Endodermal cell (in vitro differentiated cells): ENCODE measurements at regions not wholly inside any gene's neighbourhood (a gene's known extent, or its start where the extent isn't known, plus 50 kb on each side); places are given as distances from the start of the nearest gene placed in this dataset.

Experiments
- DNase-seq: peaks from one replicate; pipeline ENCODE4 v3.0.0-alpha.2; 2017
- H3K27ac ChIP-seq: 2 replicates; pipeline ENCODE4 v1.5.1; 2013; ENCODE audit warnings: mild to moderate bottlenecking, low read depth, low read length, moderate library complexity
- H3K27me3 ChIP-seq: 2 replicates; pipeline ENCODE4 v1.6.1; 2013; ENCODE audit warnings: mild to moderate bottlenecking, low read length, moderate library complexity; ENCODE audit not compliant: insufficient read depth, control insufficient read depth, poor library complexity, severe bottlenecking
- H3K36me3 ChIP-seq: 2 replicates; pipeline ENCODE4 v1.7.0; 2013; ENCODE audit warnings: mild to moderate bottlenecking, low read length, moderate library complexity; ENCODE audit not compliant: control insufficient read depth, insufficient read depth
- H3K4me1 ChIP-seq: one replicate; pipeline ENCODE4 v1.7.0; 2013; ENCODE audit warnings: low read length; ENCODE audit not compliant: control insufficient read depth, insufficient read depth
- H3K4me3 ChIP-seq: 2 replicates; pipeline ENCODE4 v1.5.1; 2013; ENCODE audit warnings: mild to moderate bottlenecking, low read length, moderate library complexity
- H3K9ac ChIP-seq: 2 replicates; pipeline ENCODE4 v1.6.1; 2013; ENCODE audit warnings: mild to moderate bottlenecking, low read length, moderate library complexity; ENCODE audit not compliant: poor library complexity, severe bottlenecking; ENCODE audit errors: extremely low read depth
- H3K9me3 ChIP-seq: 2 replicates; pipeline ENCODE4 v1.6.1; 2013; ENCODE audit warnings: mild to moderate bottlenecking, low read length, moderate library complexity; ENCODE audit not compliant: control insufficient read depth
- H3K27ac Mint-ChIP-seq: 2 replicates; pipeline ENCODE4 v1.8.0; 2020; ENCODE audit warnings: mixed read lengths
- H3K27me3 Mint-ChIP-seq: 2 replicates; pipeline ENCODE4 v1.8.0; 2021; ENCODE audit warnings: mild to moderate bottlenecking, mixed read lengths; ENCODE audit not compliant: insufficient read depth
- H3K36me3 Mint-ChIP-seq: 2 replicates; pipeline ENCODE4 v1.8.0; 2020; ENCODE audit warnings: low read depth, mixed read lengths
- H3K4me1 Mint-ChIP-seq: 2 replicates; pipeline ENCODE4 v1.8.0; 2020; ENCODE audit warnings: mixed read lengths
- H3K4me3 Mint-ChIP-seq: 2 replicates; pipeline ENCODE4 v1.8.0; 2020; ENCODE audit warnings: mild to moderate bottlenecking, moderate library complexity, mixed read lengths
- H3K9me3 Mint-ChIP-seq: 2 replicates; pipeline ENCODE4 v1.8.0; 2020; ENCODE audit warnings: mild to moderate bottlenecking, mixed read lengths
- WGBS, 2 experiments: methylation state at CpG; one replicate each; pipeline versions ENCODE4 v1.1.5 to v1.1.7; 2013; ENCODE audit warnings: missing lambda C conversion rate in 2 of 2, mixed read lengths in 1 of 2; ENCODE audit not compliant: insufficient coverage in 1 of 2, insufficient read length in 1 of 2; 5-methylcytosine and 5-hydroxymethylcytosine counted together
- TF ChIP-seq, protein P1 (sequence below): fragments of 200-600 bp; sonication (generic); conservative IDR thresholded peaks from 2 replicates; pipeline ENCODE4 v1.5.0; 2021; ENCODE audit warnings: antibody characterized with exemption, mild to moderate bottlenecking

DNA sequence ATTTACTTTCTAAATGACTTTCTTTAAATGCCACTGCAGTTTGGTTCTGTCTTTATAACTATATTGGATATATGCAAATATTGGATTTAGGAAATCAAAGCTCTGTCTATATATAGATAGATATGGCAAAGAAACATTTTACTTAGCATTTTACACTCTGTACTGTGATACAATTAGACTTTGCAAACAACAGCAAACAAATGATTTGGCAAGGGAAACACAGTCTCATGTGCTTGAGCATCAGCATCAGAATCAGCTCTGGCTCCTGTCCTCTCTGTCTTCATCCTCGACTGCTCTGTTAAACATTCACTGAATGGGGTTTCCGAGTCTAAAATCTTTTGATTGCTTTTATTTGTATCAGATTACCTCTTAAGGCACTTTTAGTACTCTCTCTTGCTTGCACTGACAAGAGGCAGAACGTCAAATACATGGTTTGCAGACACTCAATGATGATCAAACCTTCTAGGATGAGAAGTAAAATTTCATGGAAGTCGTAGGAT is 176.8 kb upstream of the LRP1B start:
- H3K36me3 ChIP-seq: no peaks in the 10 kb centered on the region
- H3K4me3 Mint-ChIP-seq: no peak overlapping the region
- peaks cover 1% of the 10 kb centered on the region for H3K36me3 Mint-ChIP-seq
- TF ChIP-seq, protein P1, sequence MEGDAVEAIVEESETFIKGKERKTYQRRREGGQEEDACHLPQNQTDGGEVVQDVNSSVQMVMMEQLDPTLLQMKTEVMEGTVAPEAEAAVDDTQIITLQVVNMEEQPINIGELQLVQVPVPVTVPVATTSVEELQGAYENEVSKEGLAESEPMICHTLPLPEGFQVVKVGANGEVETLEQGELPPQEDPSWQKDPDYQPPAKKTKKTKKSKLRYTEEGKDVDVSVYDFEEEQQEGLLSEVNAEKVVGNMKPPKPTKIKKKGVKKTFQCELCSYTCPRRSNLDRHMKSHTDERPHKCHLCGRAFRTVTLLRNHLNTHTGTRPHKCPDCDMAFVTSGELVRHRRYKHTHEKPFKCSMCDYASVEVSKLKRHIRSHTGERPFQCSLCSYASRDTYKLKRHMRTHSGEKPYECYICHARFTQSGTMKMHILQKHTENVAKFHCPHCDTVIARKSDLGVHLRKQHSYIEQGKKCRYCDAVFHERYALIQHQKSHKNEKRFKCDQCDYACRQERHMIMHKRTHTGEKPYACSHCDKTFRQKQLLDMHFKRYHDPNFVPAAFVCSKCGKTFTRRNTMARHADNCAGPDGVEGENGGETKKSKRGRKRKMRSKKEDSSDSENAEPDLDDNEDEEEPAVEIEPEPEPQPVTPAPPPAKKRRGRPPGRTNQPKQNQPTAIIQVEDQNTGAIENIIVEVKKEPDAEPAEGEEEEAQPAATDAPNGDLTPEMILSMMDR: no peak
- no peaks in the 10 kb centered on the region for H3K4me1 ChIP-seq
- H3K4me3 ChIP-seq: no peak overlapping the region
- H3K9me3 ChIP-seq: peaks cover 24% of the 10 kb centered on the region
- no peak overlapping the region for H3K9ac ChIP-seq
- H3K4me1 Mint-ChIP-seq: no peaks in the 10 kb centered on the region
- no peak overlapping the region for H3K27ac Mint-ChIP-seq
- no peaks in the 10 kb centered on the region for H3K27me3 ChIP-seq
- 87 to 96% methylated on average over 4 of the region's 4 CpGs for WGBS, 2 experiments
- DNase-seq: no peak
- no peaks in the 10 kb centered on the region for H3K27me3 Mint-ChIP-seq
- peaks cover 31% of the 10 kb centered on the region for H3K9me3 Mint-ChIP-seq
- H3K27ac ChIP-seq: no peak overlapping the region

DNA sequence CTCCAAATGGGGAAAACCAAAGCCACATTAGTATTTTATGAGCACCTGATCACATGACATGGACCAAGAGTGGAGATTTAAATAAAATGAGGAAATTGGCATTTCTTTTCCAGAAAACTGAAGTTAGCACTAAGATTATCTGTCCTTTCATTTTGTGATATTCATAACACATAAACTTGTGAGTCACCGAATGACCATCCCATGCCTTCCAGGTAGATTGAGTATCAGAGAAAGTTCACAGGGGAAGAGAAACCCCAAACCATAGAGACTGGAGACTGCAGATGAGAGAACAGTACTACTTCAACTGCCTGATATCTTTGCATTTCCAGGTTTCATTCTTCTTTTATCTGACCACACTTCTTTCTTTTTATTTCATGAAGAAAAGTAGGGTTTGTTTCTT is 176.3 kb upstream of the LRP1B start:
- no peak overlapping the region for H3K9ac ChIP-seq

DNA sequence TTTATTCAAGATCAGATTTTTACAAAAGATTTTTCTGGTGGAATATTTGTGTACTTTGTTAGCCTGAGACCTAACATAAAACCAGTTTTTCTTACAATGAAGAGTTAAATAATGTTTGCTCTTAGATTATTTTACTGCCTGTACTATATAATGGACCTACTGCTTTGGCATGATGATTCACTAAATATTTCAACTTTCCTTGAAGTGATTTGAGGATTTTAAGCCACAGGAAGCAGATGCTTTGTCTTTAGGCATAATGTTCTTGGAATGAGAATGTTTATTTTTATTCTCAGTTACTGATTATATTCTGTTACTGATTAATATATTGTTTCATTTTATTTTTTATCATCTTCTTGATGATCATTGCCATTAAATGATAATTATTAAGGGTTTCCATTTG is 175.3 kb upstream of the LRP1B start:
- H3K36me3 ChIP-seq: no peaks in the 10 kb centered on the region
- H3K27me3 ChIP-seq: no peaks in the 10 kb centered on the region
- H3K4me3 ChIP-seq: no peak overlapping the region
- no peak overlapping the region for H3K27ac Mint-ChIP-seq
- H3K4me1 Mint-ChIP-seq: no peaks in the 10 kb centered on the region
- H3K27me3 Mint-ChIP-seq: no peaks in the 10 kb centered on the region
- DNase-seq: no peak
- H3K36me3 Mint-ChIP-seq: no peaks in the 10 kb centered on the region
- H3K27ac ChIP-seq: no peak overlapping the region
- no peaks in the 10 kb centered on the region for H3K4me1 ChIP-seq
- peaks cover 25% of the 10 kb centered on the region for H3K9me3 Mint-ChIP-seq
- peaks cover 22% of the 10 kb centered on the region for H3K9me3 ChIP-seq
- no peak overlapping the region for H3K9ac ChIP-seq
- TF ChIP-seq, protein P1: no peak
- no peak overlapping the region for H3K4me3 Mint-ChIP-seq

More for the DNA sequence above, 176.3 kb upstream of the LRP1B start:
- Histone ChIP-seq H3K4me1 (no peaks in the 10 kb centered on the region), H3K9me3 (peaks cover 24% of the 10 kb centered on the region), H3K27me3 (no peaks in the 10 kb centered on the region), H3K27ac (no peak overlapping the region), H3K36me3 (no peaks in the 10 kb centered on the region), H3K4me3 (no peak overlapping the region)
- peaks cover 31% of the 10 kb centered on the region for H3K9me3 Mint-ChIP-seq
- DNase-seq: no peak
- TF ChIP-seq, protein P1: no peak
- H3K27ac Mint-ChIP-seq: no peak overlapping the region
- peaks cover 1% of the 10 kb centered on the region for H3K36me3 Mint-ChIP-seq
- no peaks in the 10 kb centered on the region for H3K27me3 Mint-ChIP-seq
- no peak overlapping the region for H3K4me3 Mint-ChIP-seq
- WGBS, 2 experiments: 90% methylated on average over 1 of the region's 1 CpG; no CpG with 5 or more reads in 1 of the 2 experiments
- no peaks in the 10 kb centered on the region for H3K4me1 Mint-ChIP-seq
